ENCODE measurements at regions not wholly inside any gene's neighbourhood (a gene's known extent, or its start where the extent isn't known, plus 50 kb on each side); places are given as distances from the start of the nearest gene placed in this dataset.
"Not testable (repeated sequence)": the region's sequence is repeated elsewhere in the genome, so short reads cannot be mapped to it uniquely, and the experiment has no call there.

DNA sequence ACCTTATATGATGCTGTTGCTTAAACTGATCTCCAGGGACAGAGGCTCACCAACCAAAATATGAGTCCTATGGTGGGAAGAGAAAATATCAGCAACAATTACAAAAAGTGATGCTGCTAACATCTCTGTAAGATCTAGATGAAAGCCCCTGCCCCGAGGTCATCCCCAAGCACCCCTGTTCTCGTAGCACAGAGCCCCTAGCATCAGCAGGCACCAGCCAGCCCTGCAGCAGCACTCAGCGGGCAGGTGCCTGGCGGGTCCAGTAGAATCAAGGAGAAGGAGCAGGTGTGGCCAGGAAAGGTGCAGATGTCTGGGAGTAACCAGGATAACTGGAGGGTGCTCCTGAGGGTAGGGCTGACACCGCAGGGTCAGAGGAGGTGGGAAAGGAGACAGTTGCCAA lies 474.2 kb upstream of the MYT1L start:
- FAIRE-seq (no peak), DNase-seq (ENCODE audit: low spot score) (no peak)

DNA sequence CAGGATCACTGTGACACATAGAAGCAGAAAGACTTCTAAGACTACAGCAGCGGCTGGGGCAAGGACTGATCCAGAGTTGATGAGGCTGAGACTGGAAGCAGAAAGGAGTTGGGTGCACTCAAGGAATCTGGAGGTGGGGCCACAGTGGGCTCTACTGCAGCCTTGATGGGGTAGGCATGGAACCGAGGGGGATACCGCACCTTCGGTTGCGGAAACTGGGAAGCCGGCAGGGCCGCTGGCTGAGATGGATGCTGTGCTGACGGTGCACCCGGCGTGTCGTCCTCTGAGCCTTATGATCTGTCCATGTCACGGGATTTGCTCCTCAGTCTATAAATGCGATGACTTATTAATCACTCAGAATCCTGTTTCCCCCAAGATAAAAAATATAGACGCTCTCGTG lies 473.5 kb upstream of the MYT1L start:
- FAIRE-seq (no peak), DNase-seq (ENCODE audit: low spot score) (no peak)

DNA sequence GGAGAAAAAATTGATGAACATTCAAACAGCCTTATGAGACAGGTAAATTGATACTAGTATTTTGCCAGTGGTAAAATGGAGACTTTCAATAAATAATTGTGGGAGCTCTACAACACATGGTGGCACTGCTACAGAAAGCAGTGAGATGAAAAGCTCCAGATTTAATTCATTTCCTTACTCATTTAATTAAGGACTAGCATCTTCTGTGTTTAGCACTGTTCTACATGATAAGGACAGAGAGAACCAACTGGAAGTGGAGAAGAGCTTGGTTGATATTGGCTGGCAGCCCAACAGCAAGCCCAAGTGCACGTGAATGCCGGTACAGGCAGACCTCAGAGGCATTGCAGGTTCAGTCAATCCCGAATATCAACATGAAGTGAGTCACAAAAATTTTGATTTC lies 470.4 kb upstream of the MYT1L start:
- FAIRE-seq: no peak

DNA sequence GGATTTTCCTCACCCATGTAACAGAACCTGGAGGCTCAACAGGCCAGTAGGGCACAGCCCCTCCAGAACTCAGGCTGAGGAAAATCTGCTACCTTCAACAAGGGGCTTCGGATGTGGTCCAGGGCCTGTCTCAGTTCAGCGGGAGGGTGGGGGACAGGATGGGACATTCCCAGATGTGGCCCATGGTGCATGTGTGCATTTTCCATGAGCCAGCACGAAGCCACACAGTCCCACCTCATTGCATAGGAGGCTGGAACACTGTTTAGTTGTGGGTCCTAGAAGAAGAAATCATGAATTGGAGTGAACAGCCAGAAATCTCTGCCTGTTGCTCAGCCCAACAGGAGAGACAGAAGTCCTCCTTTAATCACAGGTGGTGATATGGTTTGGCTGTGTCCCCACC lies 469.6 kb upstream of the MYT1L start:
- no peak for FAIRE-seq

More for the DNA sequence above, 470.4 kb upstream of the MYT1L start:
- DNase-seq (ENCODE audit: low spot score): no peak

DNA sequence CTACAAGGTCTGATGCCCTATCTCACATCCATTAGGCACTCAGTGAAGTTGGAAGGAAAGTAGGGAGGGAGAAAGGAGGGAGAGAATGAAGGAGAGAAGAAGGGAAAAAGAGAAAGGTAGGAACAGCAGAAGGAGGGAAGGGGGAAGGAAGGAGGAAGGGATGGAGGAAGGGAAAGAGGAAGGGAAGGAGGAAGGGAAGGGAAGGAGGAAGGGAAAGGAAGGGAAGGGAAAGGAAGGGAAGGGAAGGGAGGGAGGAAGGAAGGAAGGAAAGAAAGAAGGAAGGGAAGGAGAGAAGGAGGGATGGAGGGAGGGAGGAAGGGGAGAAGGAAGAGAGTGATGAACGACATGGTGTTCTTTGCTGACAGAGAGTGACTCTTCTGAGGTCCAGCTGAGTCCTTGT lies 468.9 kb upstream of the MYT1L start:
- no peak for DNase-seq (ENCODE audit: low spot score)
- no peak for FAIRE-seq

More for the DNA sequence above, 469.6 kb upstream of the MYT1L start:
- no peak for DNase-seq (ENCODE audit: low spot score)

DNA sequence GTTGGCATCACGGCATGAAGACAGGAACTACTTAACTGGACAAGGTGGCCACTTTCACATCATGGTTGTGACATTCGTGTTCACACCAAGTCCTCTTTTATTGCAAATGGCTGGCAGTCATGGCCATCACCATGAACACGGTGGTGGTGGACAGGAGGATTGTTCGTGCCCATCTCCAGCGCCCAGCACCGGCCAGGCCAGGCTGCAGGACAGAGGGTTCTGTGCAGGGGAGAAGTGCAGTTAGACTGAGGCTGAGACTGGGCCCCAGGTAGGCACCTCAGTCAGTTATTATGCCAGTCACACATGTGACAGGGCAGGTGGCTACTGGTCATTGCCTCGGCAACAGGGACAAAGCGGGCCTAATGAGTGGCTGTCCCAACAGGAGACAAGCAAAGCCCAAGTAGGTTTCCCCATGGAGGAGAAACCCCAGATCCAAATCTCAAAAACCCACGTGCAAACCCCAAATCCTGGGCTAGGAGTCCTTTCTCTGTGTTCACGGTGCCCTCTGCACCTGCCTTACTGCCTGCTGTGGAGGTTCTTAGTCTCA lies 468.1 kb upstream of the MYT1L start:
- FAIRE-seq (no peak), DNase-seq (ENCODE audit: low spot score) (no peak)

DNA sequence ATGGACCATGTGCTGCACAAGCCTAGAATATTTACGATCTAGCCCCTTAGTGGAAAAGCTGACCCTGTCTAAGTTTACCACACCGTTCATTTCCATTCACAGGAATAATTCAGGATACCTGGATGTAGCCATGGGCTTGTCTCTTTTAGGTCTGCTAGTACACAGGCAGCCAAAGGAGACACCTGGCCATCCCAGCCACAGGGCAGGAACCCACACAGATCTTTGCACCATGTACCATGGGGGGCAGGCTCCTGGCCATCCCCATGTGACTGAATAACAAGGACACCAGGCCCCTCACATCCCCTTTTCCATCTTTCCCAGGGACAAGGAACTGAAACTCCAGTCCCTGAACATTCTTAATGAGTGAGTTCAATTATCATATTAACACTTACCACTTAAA lies 467.3 kb upstream of the MYT1L start:
- no peak for DNase-seq (ENCODE audit: low spot score)
- FAIRE-seq: no peak

DNA sequence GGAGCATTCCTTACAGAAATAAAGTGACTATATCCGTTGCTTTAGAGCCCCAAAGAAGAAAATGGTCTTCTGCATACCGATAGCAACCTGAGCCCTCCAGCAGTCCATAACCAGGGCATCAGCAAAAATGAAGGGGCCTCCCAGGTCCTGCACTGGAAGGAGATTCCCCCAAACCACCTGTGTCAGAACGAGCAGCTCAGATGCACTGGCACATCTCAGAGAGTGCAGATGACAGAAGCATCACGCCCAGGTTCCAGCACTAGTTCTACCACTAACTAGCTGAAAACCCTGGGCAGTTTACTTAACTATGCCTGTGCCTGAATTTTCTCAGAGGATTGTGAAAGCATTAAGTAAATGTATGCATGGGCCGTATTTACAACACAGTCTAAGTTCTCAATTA lies 466.7 kb upstream of the MYT1L start:
- FAIRE-seq (no peak), DNase-seq (ENCODE audit: low spot score) (no peak)

DNA sequence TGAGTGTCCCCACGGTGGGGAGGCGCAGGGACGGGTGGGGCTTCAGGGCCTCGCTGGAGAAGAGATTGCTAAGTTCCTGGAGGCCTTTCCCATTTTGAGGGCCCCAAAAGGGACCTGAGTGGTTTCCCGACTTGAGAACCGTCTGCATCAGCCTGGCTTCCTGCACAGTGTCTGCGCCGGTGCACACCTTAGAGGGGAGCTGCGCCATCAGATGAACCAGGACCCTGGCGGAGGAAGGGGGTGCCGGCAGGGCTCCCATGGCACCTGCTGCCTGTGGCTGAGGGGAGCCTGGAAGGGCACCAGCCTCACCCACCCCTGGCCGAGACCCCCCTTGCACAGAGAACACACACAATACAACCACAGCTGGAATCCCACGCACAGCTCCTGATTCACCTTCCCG lies 465.1 kb upstream of the MYT1L start:
- FAIRE-seq (no peak), DNase-seq (ENCODE audit: low spot score) (no peak)

DNA sequence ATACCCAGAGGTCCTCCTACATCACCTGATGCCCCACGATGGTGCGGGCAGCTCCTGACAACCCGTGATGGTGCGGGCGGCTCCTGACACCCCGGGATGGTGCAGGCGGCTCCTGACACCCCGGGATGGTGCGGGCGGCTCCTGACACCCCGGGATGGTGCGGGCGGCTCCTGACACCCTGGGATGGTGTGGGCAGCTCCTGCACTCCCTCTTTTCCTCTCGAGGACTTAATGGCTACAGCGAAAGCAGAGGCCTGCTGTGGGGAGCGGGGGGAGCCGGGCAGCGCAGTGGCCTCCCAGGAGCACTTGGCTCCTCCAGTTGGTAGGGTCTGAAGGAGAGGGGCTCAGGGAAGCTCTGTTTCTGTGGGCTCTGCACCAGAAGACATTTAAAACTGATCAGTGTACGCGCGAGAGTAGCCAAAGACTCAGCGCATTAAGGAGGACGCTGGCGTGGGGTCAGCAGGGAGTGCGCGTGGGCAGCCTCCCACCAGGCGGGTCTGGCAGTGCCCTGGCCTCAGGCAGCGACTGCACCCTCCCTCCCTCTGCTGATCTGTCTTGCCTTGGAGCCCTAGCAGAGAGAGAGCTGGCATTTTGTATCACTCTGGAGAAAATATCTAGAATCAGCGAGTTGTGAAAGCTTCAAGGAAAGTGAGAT lies 464.5 kb upstream of the MYT1L start:
- no peak for FAIRE-seq
- DNase-seq (ENCODE audit: low spot score): no peak

DNA sequence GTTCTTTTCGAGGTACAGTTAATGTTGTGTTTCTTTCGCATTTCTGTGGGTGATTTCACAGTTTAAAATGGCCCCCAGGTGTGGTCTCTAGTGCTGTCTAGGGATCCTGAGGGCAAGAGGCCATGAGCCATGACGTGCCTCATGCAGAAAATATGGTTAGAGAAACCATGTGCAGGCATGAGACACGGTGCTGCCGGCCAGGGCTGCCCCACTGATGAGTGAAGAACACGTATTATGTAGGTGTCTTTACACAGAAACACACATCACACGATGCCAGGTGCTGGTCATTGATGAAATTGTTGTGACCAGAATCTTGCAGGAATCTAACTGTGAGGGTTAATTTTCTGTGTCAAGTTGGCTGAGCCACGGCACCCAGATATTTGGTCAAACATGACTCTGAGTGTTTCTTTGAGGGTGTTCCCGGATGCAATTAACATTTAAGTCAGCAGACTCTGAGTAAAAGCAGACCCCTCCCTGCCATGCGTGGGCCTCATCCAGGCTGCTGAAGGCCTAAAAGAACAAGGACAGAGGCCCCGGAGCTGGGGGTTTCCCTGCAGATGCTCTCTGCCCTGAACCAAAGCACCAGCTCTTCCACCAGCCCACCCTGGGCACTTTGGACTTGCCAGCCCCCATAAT lies 463.0 kb upstream of the MYT1L start:
- DNase-seq (ENCODE audit: low spot score) (no peak), FAIRE-seq (no peak)

DNA sequence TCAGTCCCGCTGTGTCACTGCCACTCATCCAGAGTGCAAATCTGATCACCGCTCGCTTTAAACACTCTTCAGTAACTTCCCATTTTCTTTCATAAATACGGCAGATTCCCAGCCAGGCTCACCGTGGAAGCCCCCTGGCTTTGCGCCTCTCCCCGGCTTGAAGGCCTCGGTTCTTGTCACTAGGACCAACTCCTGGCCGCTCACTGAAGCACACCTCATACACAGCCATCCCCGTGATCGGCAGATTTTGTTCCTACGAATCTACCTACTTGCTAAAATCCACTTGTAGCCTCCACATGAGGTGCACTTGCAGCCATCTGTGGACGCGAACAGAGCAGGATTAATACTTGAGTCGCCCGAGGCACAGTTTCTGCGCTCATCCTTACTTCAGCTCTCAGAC lies 462.4 kb upstream of the MYT1L start:
- DNase-seq (ENCODE audit: low spot score) (no peak), FAIRE-seq (no peak)

DNA sequence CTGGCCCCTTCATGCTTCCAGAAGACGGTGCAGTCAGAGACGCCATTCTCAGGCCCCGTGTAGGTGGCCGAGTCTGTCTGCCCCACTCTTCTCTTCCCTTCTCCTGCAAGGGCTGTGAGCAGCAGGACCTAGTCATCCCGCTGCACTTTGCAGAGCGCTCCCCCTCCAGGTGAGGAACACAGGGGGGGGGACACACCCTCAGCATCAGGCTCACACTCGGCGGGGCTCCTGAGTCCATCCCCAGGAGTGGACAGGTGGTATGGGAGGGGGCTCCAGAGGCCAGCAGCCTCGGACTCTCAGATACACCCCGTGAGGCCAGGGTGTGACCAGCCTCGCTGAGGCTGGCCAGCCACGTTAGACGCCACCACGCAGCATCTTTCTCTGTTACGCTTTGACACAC lies 460.5 kb upstream of the MYT1L start:
- FAIRE-seq (no peak), DNase-seq (ENCODE audit: low spot score) (no peak)

DNA sequence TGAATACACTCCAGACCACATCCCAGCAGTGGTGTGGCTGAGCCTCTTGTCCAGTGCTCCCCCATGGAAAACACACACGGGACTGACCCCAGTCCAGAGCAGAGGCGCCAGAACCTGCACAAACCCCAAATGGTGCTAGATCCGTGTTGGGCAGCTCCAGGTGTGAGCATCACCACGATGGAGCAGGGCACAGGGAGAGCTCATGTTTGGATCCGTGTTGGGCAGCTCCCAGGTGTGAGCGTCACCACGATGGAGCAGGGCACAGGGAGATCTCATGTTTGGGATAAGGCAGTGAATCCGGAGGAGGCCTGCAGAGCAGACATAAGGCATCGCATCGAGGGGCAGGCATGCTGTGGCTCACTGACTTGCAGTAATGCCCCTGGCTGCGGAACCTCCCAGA lies 460.0 kb upstream of the MYT1L start:
- FAIRE-seq: no peak
- no peak for DNase-seq (ENCODE audit: low spot score)

DNA sequence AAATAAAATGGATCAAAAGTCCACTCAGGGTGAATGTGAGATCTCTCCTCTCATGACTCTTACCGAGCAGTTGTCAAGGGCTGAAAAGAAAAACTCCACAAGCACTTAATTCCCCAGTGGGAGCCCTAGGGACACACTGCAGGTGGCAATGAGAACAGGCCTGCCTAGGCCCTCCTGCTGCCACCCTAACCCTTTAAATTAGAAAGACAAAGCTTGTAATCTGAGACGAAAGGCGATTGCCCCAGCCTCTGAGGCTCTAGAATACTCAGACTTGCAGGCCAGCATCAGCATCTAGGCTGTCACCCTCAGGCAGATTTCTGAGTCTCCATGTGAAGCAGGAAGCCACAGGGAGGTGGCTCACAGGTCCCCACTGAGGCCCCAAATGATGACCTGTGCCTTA lies 457.0 kb upstream of the MYT1L start:
- DNase-seq (ENCODE audit: low spot score) (no peak), FAIRE-seq (no peak)

DNA sequence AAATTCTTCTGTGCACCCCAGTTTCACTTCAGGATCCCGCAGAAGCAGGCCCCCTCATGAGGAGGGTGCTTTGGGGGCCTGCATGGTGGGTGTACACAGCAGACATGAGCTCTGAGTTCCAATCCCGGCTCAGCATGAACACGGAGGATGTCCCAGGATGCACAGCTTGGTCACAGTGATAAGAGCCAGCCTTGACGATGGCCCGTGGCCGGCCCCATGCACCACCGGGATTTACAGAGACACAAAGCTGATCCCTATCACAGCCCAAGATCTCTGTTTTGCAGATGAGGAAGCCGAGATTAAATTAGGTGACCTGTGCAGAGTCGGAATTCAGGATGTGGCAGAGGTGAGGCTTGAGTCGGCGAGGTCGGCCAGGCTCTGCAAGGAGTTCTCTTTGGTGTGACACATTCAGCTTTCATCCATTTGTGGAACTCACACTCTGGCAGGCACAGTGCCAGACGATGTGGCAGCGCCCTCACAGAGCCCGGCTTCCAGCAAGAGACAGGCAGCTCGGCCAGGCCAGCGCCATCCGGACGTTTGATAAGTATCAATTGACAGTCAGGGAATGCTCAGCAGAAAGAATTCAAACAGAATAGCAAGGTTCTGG lies 456.3 kb upstream of the MYT1L start:
- DNase-seq (ENCODE audit: low spot score) (no peak), FAIRE-seq (no peak)

DNA sequence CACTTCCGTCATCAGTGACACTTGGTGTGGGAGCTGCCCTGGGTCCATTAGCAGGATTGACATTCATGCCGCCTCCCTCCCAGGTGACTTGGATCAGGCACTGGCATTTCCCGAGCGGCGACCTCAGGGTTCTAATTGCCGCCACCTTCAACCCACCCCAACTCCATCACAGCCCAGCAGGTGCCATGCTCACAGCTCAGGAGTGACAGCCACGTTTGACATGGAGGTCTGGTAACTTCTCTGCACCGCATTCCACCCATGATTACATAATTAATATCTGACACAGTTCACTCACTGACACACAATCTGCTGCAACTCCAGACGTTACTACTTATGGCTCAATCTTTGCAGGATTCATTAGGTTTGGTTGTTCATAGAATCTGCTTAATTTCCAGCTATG lies 450.9 kb upstream of the MYT1L start:
- DNase-seq (ENCODE audit: low spot score) (no peak), FAIRE-seq (no peak)

DNA sequence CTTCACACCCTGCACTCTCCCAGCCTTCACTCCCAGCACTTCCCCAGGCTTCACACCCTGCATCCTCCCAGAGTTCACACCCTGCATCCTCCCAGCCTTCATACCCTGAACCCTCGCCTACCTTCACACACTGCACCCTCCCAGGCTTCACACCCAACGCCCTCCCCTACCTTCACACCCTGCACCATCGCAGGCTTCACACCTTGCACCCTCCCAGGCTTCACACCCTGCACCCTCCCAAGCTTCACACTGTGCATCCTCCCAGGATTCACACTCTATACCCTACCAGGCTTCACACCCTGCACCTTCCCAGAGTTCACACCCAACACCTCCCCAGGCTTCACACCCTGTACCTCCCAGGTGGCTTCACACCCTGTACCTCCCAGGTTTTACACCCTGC lies 448.7 kb upstream of the MYT1L start:
- FAIRE-seq (no peak), DNase-seq (ENCODE audit: low spot score) (no peak)

DNA sequence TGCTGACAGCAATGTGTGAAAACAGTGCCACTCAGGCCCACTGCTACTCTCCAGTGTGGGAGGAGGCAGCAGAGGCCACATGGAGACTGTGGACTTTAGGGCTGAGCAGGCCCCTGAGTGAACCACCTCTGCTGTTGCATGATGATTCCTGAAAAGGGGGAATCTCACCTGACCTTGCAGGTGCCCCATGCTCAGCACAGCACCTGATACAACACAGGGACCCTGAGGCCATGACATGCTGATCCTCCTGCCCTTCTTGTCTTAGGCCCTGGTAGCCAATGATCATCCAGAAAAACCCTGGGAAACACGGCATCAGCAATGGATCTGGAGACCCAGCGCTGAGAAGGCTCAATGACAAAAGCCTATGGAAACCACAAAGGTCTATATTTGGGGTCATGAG lies 446.8 kb upstream of the MYT1L start:
- DNase-seq (ENCODE audit: low spot score) (no peak), FAIRE-seq (no peak)

DNA sequence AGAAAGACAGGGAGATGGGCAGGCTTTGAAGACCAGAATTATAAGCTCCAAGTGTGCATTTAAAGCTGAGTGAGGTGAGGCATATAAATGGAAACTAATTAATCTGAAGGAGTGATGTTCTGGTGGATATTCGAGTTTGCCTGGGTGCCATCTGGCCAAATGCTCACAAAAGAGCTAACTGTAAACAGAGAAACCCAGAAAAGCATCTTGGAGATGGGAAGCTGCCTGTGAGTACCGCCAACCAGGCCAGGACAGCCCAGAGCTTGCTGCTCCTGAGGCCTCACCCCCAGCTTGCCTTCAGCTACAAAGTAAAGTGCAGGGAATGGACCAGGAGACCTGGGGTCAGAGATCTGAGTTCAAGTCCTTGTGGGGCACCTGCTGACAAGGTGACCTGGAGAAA lies 446.1 kb upstream of the MYT1L start:
- no peak for DNase-seq (ENCODE audit: low spot score)
- FAIRE-seq: no peak

DNA sequence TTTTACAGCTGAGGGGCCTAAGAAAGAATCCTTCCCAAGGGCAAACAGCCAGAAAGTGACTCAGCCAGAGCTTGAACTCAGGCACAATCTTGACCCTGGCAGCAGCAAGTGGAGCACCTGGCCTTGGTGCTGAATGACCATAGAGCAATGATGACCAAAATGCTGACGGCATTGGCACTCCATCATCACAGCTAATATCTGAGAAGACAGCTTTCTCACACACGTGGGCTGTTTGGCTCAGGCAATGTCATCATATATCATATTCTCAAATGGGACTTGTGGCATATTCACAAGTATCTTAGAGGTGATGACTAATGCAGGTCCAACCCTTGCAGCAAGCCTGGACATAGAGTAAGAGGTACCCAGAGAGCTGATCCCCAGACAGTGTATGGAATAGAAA lies 443.9 kb upstream of the MYT1L start:
- DNase-seq (ENCODE audit: low spot score) (no peak), FAIRE-seq (no peak)

DNA sequence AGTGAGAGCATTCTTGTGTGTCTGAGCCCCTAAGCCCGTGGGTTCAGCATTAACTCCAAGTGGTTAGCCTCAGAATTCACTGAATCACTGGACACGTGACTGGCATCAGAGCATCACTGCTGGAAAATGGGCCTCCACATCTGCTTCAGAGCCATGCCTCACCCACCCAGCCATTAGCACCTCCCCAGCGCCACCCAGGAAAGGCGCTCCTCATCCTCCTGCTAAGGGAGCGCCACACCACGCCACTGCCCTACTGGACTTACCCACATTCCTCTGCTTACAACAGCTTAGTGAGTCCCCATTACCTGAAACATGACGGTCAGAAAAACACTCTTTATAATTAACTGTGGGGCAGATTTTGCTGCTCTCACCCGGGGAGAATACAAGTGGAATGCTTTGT lies 442.6 kb upstream of the MYT1L start:
- DNase-seq (ENCODE audit: low spot score) (no peak), FAIRE-seq (no peak)

DNA sequence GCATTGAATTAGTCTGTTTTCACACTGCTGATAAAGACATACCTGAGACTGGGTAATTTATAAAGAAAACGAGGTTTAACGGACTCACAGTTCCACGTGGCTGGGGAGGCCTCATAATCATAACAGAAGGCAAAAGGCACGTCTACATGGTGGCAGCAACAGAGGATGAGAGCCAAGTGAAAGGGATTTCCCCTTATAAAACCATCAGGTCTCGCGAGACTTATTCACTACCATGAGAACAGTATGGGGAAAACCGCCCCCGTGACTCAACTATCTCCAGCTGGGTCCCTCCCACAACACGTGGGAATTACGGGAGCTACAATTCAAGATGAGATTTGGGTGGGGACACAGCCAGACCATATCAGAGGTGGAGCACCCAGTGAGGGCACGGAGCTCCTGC lies 442.0 kb upstream of the MYT1L start:
- DNase-seq (ENCODE audit: low spot score); FAIRE-seq: not testable (repeated sequence)
